Esophagus muscularis mucosa (tissue), 4 donors: ENCODE measurements at regions not wholly inside any gene's neighbourhood (a gene's known extent, or its start where the extent isn't known, plus 50 kb on each side); places are given as distances from the start of the nearest gene placed in this dataset.

ENCODE experiments used
- EP300 ChIP-seq: sonication (generic); formaldehyde crosslinking; IDR thresholded peaks from one replicate; pipeline ENCODE4 v1.6.1; 2017; ENCODE audit warnings: antibody characterized with exemption
- POLR2A ChIP-seq: fragments of 450-650 bp; IDR thresholded peaks from one replicate; pipeline ENCODE4 v1.6.1; 2017; ENCODE audit warnings: antibody characterized with exemption, moderate library complexity, mild to moderate bottlenecking, low read depth
- POLR2AphosphoS5 ChIP-seq, 2 donors: sonication (generic); formaldehyde crosslinking; IDR thresholded peaks; one replicate each; pipeline ENCODE4 v1.6.1; 2017; ENCODE audit warnings: antibody characterized with exemption in 2 of 2
- TF ChIP-seq, protein P1 (sequence below), 3 experiments: fragments of 200-600 bp in 2 of 3; fragments of 450-650 bp in 1 of 3; sonication (generic) in 2 of 3; IDR thresholded peaks; one replicate each; pipeline ENCODE4 v1.5.1; 2017 to 2019; ENCODE audit warnings: antibody characterized with exemption in 3 of 3, mild to moderate bottlenecking in 2 of 3, moderate library complexity in 1 of 3

DNA sequence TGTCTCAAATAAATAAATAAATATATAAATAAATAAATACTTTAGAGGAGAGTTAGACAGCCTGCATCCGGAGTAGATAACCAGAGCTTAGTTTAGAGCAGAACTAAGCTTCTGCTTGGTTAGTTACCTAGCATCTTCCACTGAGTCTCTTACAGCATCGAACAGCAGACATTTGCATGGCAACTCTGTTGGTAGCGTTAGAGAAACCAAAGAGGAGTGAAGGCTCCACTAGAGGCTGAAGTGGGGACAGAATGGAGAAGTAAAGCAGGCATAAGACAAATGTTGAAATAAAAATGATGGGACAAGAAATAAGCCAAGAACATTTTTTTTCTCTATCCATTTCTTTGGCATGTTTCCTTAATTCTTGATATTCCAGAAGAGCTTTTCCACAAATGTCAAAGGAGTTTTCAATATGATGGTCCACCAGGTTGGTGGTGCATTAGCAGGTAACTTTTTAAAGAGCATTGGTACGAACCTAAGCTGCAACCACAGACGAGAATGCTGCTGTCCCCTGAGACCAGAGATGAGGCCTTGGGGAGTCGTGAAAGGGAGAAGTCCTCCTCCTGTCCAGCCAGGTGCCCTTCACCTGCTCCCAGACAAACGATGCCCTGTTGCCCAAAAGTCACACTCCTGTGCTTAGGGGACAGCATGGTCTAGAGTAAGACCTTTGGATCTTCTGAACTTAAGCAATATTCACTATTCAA is 438.3 kb downstream of the DIRAS2 start:
- TF ChIP-seq POLR2A (no peak), POLR2AphosphoS5 (IDR thresholded peaks at IDR 0.05) (no peak), EP300 (no peak)
- TF ChIP-seq, protein P1, sequence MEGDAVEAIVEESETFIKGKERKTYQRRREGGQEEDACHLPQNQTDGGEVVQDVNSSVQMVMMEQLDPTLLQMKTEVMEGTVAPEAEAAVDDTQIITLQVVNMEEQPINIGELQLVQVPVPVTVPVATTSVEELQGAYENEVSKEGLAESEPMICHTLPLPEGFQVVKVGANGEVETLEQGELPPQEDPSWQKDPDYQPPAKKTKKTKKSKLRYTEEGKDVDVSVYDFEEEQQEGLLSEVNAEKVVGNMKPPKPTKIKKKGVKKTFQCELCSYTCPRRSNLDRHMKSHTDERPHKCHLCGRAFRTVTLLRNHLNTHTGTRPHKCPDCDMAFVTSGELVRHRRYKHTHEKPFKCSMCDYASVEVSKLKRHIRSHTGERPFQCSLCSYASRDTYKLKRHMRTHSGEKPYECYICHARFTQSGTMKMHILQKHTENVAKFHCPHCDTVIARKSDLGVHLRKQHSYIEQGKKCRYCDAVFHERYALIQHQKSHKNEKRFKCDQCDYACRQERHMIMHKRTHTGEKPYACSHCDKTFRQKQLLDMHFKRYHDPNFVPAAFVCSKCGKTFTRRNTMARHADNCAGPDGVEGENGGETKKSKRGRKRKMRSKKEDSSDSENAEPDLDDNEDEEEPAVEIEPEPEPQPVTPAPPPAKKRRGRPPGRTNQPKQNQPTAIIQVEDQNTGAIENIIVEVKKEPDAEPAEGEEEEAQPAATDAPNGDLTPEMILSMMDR (IDR thresholded peaks at IDR 0.05) = no peak
